GM18519 (cell line): ENCODE measurements at regions not wholly inside any gene's neighbourhood (a gene's known extent, or its start where the extent isn't known, plus 50 kb on each side); places are given as distances from the start of the nearest gene placed in this dataset.
"Not testable (repeated sequence)": the region's sequence is repeated elsewhere in the genome, so short reads cannot be mapped to it uniquely, and the experiment has no call there.

Experiments
- ATAC-seq: cut with Tn5 transposase; IDR thresholded peaks from one replicate; pipeline ENCODE4 v1.9.1; 2021; ENCODE audit warnings: mild to moderate bottlenecking, moderate library complexity; ENCODE audit not compliant: unreplicated experiment, low FRiP score

DNA sequence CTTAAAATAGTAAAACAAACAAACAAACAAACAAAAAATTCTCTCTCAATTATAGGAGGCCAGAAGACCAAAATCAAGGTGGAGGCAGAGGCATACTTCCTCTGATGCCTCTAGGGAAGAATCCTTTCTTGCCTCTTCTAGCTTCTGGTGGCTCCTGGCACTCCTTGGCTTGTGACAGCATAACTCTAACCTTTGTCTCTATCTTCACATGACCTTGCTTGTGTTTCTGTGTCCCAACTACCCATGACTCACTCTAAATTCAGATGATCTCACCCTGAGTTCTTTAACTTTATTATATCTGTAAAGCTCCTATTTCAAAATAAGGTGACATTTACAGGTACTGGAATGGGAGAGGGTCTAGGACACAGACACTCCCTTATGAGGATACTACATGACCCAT is 88.3 kb upstream of the ANTXRL start:
- no peak for ATAC-seq

DNA sequence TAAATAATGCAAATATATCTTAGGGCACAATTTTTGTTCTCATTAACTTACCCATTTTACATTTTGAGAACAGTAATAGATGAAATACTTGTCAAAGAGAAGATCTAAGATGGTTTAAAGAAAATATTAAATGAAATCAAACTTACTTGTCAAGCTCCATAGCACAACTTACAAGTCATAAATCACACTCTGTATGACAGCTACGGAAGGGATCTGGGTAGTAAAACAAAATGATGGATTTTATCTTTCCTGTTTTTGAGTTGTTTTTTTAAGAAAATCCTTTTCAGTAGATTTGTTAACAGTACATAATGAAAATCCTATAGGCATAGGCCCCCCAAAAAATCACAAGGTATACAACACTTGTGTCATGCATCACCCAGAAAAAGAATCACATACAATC is 84.4 kb upstream of the ANTXRL start:
- ATAC-seq: not testable (repeated sequence)

DNA sequence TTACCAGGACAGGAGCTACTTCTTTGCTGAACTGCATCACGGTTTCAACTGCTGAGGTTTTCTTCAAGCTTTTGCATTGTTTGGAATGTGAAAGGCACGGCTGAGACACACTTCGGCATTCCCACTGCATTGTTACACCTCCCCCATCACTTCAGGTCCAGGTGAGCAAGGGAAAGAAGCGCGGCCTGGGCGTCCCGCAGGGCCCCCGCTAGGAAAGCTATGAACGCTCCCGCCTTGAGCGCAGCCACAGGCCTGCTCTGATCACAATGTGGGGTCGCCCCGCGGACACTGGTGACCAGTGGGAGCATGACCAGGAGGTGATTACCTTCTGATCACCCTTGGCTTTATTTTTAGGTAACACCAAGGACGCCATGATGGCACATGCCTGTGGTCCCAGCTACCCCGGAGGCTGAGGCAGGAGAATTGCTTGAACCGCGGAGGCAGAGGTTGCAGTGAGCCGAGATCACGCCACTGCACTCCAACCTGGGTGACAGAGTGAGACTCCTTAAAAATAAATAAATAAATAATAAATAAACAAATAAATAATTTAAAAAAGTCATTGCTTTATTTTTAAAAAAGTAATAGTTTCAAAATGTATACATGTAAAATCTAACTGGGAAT is 82.2 kb upstream of the ANTXRL start:
- ATAC-seq: not testable (repeated sequence)

DNA sequence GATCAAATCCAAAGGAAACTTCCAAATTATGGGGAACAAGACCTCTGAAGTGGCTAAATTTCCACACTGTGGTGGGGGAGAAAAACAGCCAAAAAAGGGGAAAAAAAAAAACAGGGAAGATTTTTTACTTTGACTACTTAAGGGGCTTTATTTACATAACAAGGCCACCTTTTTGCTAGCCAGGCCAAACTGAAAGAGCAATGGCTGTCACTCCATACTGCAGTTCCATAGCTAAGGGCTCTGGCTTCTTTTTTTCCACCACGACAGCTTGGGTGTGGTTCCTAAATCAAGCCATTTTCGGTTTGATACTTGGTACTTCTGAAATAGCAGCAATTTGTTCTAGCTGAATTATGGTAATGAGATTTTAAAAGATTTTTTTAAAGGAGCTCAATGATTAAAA is 76.4 kb upstream of the ANTXRL start:
- not testable (repeated sequence) for ATAC-seq

DNA sequence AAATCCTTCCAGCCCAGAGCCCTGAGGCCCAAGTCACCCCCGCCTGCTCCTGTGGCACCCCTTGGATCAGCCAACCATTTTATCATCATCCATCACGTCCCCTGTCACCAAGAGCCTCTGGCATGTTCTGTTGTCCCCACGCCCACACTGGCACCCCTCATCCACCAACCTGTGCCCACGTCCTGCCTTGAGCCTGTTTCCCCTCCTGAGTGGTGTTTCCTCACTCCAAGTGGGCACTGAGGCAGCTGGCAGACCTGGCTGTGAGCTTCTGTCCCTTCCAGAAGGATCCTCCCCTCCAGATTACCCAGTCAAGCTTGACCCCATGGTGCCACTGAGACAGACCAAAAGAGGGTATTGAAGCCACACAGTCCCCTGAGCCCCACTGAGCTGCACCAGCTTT is 71.4 kb upstream of the ANTXRL start:
- no peak for ATAC-seq

DNA sequence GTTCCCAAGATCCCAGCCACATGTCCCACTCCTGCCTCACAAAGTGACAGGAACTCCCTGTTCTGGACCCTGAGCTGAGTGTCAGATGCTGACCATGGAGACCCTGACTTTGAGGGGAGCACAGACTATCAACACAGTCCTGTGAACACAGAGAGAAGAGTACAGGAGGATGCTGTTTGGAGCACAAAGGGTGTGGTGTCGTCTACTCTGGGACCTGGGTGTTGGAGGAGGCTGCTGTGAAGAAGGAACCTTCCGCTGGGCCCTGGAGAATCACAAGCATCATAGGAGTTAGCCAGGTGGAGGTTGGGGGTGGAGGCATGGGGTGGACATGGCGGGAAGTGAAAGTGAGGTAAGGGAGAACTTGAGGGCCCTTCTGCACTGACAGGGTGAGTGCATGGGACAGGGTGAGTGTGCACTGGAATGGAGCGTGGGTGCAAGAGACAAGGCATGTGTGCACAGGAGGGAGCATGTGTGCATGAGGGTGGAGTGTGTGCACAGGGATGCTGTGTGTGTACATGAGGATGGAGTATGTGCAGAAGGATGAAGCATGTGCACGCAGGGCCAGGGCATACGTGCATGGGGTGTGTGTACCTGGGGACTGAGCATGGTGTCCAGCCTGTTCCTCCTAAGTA is 70.7 kb upstream of the ANTXRL start:
- no peak for ATAC-seq

DNA sequence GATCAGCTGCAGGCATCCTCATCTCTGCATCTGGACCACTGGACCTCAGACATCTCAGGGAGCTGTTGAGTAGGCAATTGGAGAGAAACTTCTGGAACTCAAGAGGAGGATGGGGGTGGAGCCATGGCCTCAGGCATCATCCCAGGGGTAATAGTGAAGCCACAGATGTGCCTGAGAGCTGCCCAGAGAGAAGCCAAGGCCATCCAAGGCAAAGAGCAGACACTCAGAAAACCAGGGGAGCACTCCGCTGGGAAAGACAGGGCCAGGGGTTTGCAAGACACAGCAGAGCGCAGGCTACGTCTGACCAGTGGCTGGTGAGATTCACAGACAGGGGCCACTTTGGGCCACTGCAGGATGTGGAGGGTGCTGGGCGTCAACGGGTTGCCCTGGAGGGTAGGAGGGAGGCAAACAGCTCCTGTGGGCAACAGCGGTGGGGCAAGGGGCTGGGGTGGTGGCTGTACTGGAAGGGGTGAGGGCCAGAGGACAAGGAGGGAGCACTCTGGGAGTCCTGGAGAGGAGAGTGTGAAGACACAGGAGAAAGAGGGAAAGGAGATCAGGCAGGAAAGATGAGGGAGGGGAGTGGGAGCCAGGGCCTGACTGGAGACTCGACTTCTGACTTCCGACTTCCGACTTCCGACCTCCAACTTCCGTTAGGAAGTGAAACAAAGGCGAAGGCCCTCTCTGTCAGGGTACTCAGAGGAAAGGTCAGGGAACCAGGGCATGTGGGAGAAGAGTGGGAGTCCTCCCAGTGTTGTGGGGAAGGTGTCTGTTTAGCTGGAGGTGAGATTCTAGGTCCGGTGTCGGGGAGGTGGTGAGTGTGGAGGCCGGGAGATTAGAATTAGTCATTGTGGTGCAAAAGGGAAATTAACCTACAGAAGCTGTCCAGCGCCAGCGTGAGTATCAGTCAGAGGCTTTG is 69.7 kb upstream of the ANTXRL start:
- ATAC-seq: no peak

DNA sequence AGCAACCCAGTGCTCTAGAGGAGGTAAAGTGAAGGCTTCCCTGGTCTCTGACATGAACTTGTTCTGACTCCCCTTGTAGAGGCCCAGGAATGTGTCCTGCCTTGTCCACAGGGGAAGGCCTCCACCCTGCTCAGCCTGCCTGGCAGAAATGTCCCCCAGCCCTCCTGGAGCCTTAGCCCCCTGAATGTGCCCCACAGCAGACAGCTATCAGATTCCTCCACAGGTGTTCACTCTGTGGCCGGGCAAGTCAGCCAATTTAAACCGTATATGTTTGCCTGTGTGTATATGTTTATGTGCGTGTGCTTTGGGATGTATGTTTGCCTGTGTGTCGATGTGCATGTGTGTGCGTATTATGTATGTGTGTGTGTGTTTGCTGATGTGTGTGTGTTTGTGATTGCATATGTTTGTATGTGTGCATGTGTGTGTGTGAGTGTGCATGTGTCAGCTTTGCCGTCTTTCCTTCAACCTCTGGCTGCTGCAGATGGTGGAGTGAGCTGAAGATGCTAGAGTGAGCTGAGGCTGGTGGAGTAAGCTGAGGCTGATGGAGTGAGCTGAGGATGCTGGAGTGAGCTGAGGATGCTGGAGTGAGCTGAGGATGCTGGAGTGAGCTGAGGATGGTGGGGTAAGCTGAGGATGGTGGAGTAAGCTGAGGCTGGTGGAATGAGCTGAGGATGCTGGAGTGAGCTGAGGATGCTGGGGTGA is 68.9 kb upstream of the ANTXRL start:
- no peak for ATAC-seq

DNA sequence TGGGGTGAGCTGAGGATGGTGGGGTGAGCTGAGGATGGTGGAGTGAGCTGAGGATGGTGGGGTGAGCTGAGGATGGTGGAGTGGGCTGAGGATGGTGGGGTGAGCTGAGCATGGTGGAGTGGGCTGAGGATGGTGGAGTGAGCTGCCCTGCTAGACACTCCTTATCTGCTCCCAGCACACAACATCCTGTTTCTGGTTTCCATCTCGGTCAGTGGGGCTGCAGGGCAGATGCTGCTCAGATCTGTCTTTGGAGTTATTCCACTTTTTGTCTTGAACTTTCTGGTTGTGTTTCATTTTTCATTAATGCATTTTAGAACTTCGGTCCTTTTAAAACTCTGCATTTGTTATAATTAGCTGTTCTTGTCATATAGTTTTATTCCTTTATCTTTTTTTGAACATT is 67.9 kb upstream of the ANTXRL start:
- no peak for ATAC-seq

DNA sequence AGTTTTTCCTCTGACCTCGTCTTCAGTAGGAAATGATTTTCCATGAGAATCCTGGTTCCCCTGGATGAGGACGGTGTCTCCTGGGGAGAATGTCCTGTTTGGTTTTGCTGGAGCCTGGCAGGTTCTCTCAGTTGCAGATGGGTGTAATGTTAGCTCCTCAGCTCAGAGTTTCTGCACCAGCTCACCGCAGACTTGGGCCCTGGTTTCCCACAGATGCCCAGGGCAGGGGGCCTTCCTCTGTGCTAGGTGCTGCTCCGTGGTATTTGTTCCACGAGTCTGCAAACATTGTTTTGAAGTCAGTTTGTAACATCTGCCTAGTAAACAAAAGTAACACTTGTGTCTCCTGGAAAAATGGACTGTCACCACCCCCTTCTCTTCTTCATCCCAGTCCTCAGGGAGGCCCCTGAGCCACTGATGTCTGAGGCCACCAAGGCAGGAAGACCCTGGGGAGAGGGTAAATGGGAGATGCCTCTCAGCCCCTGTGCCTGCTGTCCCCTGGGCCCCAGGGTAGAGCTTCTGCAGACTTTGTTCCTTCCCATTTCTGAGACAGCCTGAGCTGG is 67.3 kb upstream of the ANTXRL start:
- not testable (repeated sequence) for ATAC-seq

DNA sequence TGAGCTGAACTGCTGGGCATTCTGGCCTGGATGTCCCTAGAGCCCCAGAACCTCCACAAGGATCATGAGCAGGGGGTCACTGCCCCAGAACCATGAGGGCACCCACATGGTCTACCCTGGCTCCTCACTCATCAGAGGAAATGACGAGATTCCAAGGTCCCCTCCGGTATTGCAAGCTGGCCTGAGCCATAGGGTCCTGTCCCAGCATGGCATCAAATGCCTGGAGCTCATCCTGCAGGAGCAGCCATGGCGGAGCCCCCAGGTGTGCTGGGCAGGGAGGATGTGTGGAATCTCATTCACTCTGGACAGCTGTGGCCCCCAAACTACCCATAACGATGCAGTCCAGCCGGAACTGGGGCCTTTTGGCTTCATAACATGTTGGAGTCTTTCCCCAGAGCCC is 66.6 kb upstream of the ANTXRL start:
- ATAC-seq: no peak

DNA sequence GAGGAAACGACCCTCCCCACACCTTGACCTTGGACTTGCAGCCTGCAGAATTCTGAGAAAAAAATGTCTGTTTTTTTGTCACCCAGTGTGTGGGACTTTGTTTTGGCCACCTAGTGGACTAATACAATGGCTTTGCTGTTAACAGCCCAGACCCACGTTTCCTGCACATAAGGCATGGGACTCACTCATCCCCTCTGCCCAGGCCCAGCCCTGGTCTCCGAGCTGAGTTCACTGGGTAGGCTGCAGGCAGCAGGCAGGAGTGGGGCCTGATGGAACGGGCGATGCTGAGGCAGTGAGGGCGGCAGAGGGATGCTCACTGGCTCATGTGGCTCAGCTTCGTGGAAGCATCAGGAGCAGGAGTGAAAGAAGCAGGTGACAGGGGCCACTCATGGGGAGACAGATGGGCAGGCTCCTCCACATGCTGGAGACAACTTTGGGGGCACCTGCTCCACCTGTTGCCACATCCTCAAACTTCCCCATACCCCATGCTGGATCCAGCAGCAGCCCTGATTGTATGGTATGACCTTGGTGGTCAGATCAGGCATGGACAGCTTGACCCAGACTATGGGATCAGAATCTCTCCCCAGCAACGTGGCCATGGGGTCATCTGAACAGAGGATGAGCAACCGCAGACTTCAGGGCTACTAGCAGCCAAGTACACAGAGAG is 65.8 kb upstream of the ANTXRL start:
- no peak for ATAC-seq

DNA sequence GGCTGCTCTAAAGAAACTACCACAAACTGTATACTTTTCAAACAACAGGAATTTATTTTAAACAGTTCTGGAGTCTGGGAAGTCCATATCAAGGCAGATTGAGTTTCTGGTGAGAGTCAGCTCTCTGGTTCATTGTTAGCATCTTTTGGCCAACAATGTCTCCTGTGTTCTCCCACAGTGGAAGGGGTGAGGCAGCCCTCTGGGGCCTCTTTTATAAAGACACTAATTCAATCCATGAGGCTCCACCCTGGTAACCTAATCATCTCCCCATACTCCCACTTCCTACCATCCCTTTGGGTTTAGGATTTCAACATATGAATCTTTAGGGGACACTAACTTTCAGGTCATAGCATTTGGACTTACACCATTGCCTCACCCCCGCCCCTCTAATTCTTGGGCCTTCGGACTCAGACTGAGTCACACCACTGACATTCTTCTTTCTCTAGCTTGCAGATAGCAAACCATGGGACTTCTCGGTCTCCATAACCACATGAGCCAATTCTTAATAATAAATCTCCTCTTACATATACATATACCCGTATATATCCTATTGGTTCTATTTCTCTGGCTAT is 64.3 kb upstream of the ANTXRL start:
- no peak for ATAC-seq

DNA sequence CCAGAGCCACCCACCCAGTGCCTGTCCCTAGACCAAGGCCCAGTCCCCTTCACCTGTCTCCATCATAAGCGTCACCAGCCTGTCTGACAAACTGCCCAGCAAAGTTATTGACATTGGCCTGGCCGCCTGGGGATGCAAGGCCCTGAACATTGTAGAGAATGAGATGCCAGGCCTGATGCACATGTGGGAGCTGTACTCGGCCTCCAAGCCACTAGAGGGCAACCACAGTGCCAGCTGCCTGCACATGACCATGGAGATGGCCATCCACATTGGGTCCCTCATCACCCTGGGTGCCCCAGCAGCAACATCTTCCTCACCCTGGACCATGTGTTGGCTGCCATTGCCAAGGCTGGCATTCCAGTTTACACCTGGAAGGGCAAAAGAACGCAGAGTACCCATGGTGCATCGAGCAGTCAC is 63.7 kb upstream of the ANTXRL start:
- no peak for ATAC-seq

DNA sequence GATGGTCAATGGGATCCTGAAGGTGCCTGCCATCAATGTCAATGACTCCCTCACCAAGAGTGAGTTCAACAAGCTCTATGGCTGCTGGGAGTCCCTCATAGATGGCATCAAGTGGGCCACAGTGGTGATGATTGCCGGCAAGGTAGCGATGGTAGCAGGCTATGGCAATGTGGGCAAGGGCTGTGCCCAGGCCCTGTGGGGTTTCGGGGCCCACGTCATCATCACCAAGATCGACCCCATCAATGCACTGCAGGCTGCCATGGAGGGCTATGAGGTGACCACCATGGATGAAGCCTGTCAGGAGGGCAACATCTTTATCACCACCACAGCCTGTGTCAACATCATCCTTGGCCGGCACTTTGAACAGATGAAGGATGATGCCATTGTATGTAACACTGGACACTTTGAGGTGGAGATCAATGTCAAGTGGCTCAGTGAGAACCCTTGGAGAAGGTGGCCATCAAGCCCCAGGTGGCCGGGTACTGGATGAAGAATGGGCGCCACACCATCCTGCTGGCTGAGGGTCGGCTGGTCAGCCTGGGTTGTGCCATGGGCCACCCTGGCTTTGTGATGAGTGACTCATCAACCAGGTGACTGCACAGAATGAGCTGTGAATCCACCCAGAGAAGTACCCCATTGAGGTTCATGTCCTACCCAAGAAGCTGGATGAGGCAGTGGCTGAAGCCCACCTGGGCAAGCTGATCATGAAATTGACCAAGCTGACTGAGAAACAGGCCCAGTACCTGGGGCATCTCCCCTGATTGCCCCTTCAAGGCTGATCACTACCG is 63.0 kb upstream of the ANTXRL start:
- ATAC-seq: no peak

DNA sequence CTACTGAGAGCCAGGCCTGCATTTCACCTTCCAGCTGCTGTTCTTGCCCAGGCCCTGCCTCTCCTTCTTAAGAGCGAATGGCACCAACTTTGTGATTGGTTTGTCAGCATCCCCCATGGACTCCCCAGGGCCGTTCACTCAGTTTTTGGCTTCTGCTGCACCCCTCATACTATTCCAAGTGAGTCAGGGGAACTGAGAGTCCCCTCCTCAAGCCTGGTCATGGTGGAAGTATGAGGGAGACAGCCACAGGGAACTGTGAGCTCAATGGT is 62.4 kb upstream of the ANTXRL start:
- ATAC-seq: no peak

DNA sequence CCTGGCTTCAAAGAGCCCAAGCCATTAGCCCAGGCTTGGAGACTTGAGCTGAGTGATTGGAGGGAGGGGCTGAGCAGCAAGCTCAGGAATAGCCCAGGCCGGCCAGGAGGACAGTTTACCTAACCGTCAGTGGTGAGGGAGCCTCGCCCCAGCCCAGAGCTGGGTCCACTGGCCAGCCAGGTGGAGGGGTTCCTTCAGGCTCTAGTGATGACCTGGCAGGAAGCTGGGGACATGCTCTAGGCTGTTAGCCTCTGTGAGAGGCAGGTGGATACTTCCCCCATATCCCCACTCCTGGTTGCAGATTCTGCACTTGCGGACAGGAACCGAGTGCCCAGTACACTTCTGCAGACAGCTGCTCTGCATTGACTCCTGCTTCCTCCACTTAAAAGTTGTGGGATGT is 61.2 kb upstream of the ANTXRL start:
- no peak for ATAC-seq

DNA sequence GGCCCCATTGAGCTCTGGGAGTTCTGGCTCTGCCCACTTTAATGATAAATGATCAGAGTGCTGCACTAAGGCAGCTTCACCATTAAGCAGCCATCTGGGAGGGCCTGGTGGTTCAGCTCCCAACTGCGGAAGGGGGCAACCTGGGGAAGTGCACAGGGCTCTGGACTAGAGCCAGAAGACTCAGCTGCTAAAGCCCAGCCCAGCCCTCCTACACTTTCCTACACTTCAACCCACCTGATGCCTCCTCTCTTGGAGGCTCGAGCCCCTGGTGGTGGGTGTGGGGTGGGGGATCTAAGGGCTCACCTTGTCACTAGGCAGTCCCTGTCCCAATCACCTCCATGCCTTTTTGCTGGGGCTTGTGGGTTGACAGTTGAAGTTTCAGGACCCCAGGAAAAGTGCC is 60.6 kb upstream of the ANTXRL start:
- ATAC-seq: no peak

DNA sequence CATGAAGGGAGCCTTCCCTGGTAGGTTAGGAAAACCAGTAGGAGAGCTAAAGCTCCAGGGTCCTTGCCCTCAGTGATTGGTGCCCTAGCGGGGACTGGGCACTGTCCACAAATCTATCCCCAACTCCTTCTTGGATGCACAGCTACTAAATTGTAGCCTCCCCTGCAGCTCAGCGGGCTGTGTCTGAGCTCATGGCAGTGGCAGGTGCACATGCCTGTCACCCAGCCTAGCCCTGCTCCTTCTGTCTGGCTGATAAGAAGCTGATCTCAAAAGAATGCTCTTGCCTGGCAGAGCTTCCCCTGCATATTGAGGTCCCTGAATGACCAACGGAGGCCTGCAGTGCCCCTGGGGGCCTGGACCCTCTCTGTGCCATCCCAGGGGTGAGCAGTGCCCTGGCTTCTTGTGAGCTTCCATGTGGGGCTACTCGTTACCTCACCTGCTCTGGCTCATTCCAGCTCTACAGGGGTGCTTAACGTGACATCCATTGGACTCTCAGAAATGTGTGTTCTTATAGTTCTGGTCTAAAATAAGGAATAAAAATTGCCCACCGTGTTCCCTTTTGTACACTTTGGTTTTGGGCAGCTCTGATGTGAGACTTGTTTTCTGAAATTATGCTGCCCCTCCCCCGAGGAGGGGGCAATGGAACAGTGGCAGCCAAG is 59.8 kb upstream of the ANTXRL start:
- no peak for ATAC-seq
